GM23248 (cell line): ENCODE measurements at regions not wholly inside any gene's neighbourhood (a gene's known extent, or its start where the extent isn't known, plus 50 kb on each side); places are given as distances from the start of the nearest gene placed in this dataset.

Experiments used
- EZH2 ChIP-seq: fragments of 200-600 bp; sonication (generic); IDR thresholded peaks from 2 replicates; pipeline ENCODE4 v1.6.1; 2018; ENCODE audit warnings: antibody characterized with exemption, mild to moderate bottlenecking; ENCODE audit not compliant: insufficient read depth, poor library complexity, severe bottlenecking
- EZH2phosphoT487 ChIP-seq: fragments of 200-600 bp; sonication (generic); IDR thresholded peaks from 2 replicates; pipeline ENCODE4 v1.6.1; 2018; ENCODE audit warnings: antibody characterized with exemption, moderate library complexity, mild to moderate bottlenecking, low read depth; ENCODE audit not compliant: insufficient read depth

- no peak for TF ChIP-seq EZH2
- TF ChIP-seq EZH2phosphoT487 = no peak
Observed at GRCh38 chr9:27836661-27837401, 263.6 kb upstream of the C9orf72 start.
